ENCODE measurements at regions not wholly inside any gene's neighbourhood (a gene's known extent, or its start where the extent isn't known, plus 50 kb on each side); places are given as distances from the start of the nearest gene placed in this dataset.
"Not testable (repeated sequence)": the region's sequence is repeated elsewhere in the genome, so short reads cannot be mapped to it uniquely, and the experiment has no call there.

DNA sequence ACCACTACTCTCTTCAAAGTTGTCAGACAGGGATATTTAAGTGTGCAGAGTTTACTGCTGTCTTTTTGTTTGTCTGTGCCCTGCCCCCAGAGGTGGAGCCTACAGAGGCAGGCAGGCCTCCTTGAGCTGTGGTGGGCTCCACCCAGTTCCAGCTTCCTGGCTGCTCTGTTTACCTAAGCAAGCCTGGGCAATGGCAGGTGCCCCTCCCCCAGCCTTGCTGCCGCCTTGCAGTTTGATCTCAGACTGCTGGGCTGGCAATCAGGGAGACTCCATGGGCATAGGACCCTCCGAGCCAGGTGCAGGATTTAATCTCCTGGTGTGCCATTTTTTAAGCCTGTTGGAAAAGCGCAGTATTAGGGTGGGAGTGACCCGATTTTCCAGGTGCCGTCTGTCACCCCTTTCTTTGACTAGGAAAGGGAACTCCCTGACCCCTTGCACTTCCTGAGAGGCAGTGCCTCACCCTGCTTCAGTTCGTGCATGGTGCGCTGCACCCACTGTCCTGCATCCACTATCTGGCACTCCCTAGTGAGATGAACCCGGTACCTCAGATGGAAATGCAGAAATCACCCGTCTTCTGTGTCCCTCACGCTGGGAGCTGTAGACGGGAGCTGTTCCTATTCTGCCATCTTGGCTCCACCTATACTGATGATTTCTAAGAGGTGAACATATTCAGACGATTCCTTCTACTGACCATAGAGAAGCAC, 167.6 kb downstream of the CXXC4 start:
- DNase-seq, result not testable (repeated sequence)

- DNase-seq, result no peak
Measured at GRCh38 chr4:104302731-104303130, 192.0 kb downstream of the CXXC4 start.

DNA sequence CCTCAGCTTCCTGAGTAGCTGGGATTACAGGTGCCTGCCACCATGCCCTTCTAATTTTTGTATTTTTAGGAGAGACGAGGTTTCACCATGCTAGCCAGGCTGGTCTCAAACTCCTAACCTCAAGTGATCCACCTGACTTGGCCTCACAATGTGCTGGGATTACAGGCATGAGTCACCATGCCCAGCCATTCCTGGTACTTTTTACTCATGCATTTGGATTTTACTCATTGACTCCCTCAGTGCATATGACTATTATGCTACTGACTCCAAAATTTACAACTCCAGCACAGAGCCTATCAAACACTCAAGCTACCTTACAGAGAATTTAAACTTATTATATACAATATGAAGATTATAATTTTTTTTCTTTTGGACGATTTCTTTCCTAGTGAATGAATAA, 199.9 kb downstream of the CXXC4 start:
- no peak for DNase-seq

- DNase-seq, result no peak
Measured at GRCh38 chr4:104286867-104287266, 207.8 kb downstream of the CXXC4 start.

- no peak for DNase-seq
Measured at GRCh38 chr4:104283303-104283702, 211.4 kb downstream of the CXXC4 start.

GRCh38 chr4:104279744-104280143, 214.9 kb downstream of the CXXC4 start:
- no peak for DNase-seq

GRCh38 chr4:104272966-104273365, 221.7 kb downstream of the CXXC4 start:
- no peak for DNase-seq

DNA sequence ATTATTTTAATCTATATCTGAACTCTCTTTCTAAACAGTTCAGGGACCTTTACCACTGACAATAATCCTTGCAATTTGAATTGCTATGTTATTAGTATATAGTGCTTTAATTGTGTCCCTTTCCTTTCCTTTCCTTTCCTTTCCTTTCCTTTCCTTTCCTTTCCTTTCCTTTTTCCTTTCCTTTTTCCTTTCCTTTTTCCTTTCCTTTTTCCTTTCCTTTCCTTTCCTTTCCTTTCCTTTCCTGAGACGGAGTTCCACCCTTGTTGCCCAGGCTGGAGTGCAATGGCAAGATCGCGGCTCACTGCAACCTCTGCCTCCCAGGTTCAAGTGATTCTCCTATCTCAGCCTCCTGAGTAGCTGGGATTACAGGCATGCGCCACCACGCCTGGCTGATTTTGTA, 225.1 kb downstream of the CXXC4 start:
- not testable (repeated sequence) for DNase-seq

DNA sequence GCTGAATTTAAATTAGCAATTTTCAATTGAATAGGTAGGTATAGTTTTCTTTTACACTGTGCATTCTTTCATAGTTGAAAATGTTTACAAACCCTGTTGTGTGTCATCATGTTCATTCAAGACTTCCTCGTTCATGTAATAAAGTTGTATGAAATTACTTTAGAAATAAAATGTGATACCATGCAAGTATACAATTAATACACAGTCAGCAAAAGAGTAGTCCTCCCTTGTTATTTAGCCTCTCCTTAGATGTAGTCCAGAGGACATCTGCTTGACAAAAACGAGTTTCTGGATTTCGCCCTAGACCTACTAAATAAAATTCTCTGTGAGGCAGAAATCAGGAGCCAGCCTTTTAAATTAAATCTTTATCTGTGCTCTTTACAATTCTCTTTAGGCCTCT, 231.6 kb downstream of the CXXC4 start:
- DNase-seq, result no peak

DNA sequence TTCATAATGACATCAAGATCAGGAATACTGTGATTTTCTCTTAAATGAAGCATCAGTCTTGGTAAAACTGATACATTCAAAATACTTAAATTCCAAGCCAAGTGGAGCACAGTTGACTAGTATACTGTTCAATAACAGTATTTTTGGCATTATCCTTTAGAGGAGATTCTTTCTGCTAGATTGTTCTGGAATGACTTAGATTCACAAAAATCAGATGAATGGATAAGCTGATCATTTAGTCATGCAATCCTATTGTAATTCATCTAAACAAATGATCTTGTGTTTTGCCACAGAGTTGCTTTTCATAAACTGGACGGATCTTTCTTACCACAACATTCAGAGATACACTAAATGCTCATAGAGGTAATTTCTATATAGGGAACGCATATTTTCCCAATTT, 232.0 kb downstream of the CXXC4 start:
- no peak for DNase-seq

DNA sequence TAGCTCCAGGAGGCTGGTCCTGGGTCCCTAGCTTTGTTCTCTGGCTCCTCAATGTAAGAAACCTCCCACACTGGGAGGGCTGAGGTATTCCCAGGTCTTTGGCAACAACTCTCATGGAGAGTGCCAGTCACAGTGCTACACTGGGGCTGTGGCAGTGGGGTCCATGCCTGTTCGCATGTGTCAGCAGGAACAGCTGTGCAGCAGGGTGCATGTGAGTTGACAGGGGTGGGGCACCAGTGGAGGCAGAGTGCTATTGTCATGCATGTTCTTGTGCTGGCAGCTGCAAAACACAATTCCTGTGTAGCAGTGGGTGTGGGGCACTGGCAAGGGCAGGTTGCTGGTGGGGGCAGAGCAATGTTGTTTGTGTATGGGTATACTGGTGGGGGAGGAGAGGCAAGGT, 246.0 kb downstream of the CXXC4 start:
- DNase-seq, result no peak

GRCh38 chr4:104235967-104236366, 258.7 kb downstream of the CXXC4 start:
- DNase-seq, result no peak

GRCh38 chr4:104217526-104217925, 277.2 kb downstream of the CXXC4 start:
- no peak for DNase-seq

- DNase-seq, result no peak
Measured at GRCh38 chr4:104211657-104212056, 283.0 kb downstream of the CXXC4 start.

- DNase-seq, result no peak
Measured at GRCh38 chr4:104210420-104210819, 284.3 kb downstream of the CXXC4 start.

GRCh38 chr4:104206784-104207183, 287.9 kb downstream of the CXXC4 start:
- DNase-seq, result no peak

GRCh38 chr4:104205116-104205515, 289.6 kb downstream of the CXXC4 start:
- no peak for DNase-seq

GRCh38 chr4:104188301-104188700, 306.4 kb downstream of the CXXC4 start:
- no peak for DNase-seq

DNA sequence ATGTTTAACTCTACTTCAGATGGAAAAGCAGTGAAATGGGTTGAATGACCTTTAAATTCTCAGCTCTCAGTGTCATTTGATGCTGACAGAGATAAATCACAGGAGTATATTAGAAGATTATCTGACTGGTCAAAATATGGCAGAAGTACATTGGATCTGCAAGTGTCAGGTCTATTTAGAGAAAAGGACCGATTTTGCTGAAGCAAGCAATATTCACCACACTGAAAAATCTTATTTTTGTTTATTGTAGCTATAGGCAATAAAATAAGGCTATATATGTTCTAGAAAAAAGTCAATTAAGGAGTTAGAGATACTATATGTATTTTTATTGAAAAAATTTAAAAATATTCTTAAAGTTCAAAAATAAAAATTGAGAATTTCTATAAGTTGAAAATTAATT, 325.3 kb downstream of the CXXC4 start:
- no peak for DNase-seq

DNA sequence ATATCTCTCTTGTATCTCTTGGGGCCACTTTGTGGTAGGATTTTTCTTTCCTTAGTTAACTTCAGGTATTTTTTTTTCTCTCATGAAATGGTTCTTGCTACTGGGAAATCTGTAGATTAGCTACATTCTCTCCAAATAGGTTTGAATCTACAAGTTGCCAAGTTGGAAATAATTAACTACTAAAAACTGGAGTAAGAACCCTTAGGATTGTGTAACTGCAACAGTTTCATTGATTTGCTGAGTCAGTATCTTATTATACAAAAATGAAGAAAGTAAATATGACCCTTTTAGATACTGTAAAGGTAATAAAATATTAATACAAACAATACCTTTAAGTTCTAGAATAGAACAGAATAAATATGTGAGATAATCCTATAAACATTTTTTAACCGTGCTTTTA, 327.9 kb downstream of the CXXC4 start:
- DNase-seq, result no peak

GRCh38 chr4:104163820-104164219, 330.9 kb downstream of the CXXC4 start:
- no peak for DNase-seq

- no peak for DNase-seq
Measured at GRCh38 chr4:104146048-104146447, 348.6 kb downstream of the CXXC4 start.

GRCh38 chr4:104138116-104138515, 356.6 kb downstream of the CXXC4 start:
- no peak for DNase-seq

GRCh38 chr4:104129243-104129642, 365.5 kb downstream of the CXXC4 start:
- DNase-seq, result no peak

GRCh38 chr4:104128850-104129213, 365.9 kb downstream of the CXXC4 start:
- no peak for DNase-seq

Measured in NCI-H2081 treated with DMSO at 0.1 percent for 48 hours (cell line).